Pancreas (tissue), 10 donors: ENCODE measurements at regions not wholly inside any gene's neighbourhood (a gene's known extent, or its start where the extent isn't known, plus 50 kb on each side); places are given as distances from the start of the nearest gene placed in this dataset.

Source experiments
- ATAC-seq, 4 donors: fragments of 200-7000 bp; cut with Tn5 transposase; one replicate each; pipeline versions ENCODE4 v1.8.0 to v1.9.1; 2020; ENCODE audit warnings: mild to moderate bottlenecking in 4 of 4, moderate library complexity in 4 of 4
- DNase-seq, 6 donors: peaks; one replicate each; pipeline ENCODE4 v3.0.0-alpha.2; 2020
- FAIRE-seq: peaks from 2 replicates; lab custom pipeline; 2012; peaks lifted over from hg19 to GRCh38; lab: Jason Lieb, UNC
- H3K27ac ChIP-seq, 4 donors: fragments of 200-600 bp; sonication (generic); 1 replicate in 3 of 4; 2 replicates in 1 of 4; pipeline versions ENCODE4 v1.5.0 to v1.8.0; 2020
- H3K27me3 ChIP-seq, 4 donors: fragments of 200-600 bp; one replicate each; pipeline ENCODE4 v1.8.0; 2021
- H3K36me3 ChIP-seq, 3 donors: fragments of 200-600 bp; sonication (generic) in 1 of 3; one replicate each; pipeline versions ENCODE4 v1.5.0 to v1.8.0; 2020 to 2021
- H3K4me1 ChIP-seq, 3 donors: fragments of 200-600 bp; one replicate each; pipeline ENCODE4 v1.8.0; 2021
- H3K4me3 ChIP-seq, 4 donors: fragments of 200-600 bp; sonication (generic) in 2 of 4; one replicate each; pipeline versions ENCODE4 v1.5.0 to v1.8.0; 2020 to 2021
- H3K9me3 ChIP-seq, 4 donors: fragments of 200-600 bp; one replicate each; pipeline ENCODE4 v1.8.0; 2021
- WGBS, 2 donors: extraction: QIAGEN DNeasy Blood & Tissue Kit; methylation state at CpG; one replicate each; pipeline ENCODE4 v1.1.7; 2013; 5-methylcytosine and 5-hydroxymethylcytosine counted together
- intact Hi-C, 3 donors: fragments of 100-400 bp; cut with DNase I; formaldehyde crosslinking; loops; one replicate each; pipeline versions ENCODE4 v1.11.1 to v1.14.2; 2022
- TF ChIP-seq, protein P1 (sequence below), 4 donors: fragments of 200-600 bp; sonication (generic) in 3 of 4; IDR thresholded peaks; one replicate each; pipeline versions ENCODE4 v1.5.0 to v1.8.0; 2021; ENCODE audit warnings: antibody characterized with exemption in 4 of 4
- donor health status: healthy with polysubstance abuse.
- donor health status: DM: no; HTN: no; CAD: no; lungs with moderate emphysema.
- donor health status: DM: no; HTN: no; CAD: no.
- donor health status: control.
- donor health status: control.
- donor health status: Bipolar disorder and iron deficiency.
- donor health status: DM: yes; HTN: yes; CAD: no.
- donor health status: DM: no; HTN: no; CAD: no.
- donor health status: DM: no; HTN: no; CAD: no.
- donor health status: DM: yes; HTN: yes; CAD: no.

DNA sequence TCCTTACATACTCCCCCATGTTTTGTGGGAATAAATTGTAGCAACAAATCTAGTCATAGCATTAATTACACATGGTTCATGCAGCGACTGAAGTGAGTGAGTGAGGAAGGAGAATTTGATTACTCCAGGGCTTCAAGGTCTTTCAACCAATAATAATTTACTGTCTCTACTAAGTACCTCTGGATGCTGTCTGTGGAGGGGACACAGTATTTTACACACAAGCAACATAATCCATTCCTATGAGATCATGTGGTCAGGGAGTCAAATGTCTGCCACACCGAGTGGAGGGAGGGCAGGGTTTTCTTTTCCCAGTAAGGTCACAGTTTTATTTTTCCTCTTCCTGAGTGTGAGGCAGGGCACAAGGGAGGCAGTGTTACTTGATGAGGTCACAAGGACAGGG is 334.7 kb upstream of the CELF4 start:
- no peaks in the 10 kb centered on the region for H3K27me3 ChIP-seq
- H3K36me3 ChIP-seq = no peaks in the 10 kb centered on the region
- FAIRE-seq (no peak), DNase-seq (no peak), ATAC-seq (no peak)
- intact Hi-C loops = no loop called here
- TF ChIP-seq, protein P1, sequence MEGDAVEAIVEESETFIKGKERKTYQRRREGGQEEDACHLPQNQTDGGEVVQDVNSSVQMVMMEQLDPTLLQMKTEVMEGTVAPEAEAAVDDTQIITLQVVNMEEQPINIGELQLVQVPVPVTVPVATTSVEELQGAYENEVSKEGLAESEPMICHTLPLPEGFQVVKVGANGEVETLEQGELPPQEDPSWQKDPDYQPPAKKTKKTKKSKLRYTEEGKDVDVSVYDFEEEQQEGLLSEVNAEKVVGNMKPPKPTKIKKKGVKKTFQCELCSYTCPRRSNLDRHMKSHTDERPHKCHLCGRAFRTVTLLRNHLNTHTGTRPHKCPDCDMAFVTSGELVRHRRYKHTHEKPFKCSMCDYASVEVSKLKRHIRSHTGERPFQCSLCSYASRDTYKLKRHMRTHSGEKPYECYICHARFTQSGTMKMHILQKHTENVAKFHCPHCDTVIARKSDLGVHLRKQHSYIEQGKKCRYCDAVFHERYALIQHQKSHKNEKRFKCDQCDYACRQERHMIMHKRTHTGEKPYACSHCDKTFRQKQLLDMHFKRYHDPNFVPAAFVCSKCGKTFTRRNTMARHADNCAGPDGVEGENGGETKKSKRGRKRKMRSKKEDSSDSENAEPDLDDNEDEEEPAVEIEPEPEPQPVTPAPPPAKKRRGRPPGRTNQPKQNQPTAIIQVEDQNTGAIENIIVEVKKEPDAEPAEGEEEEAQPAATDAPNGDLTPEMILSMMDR (IDR thresholded peaks at IDR 0.05) = no peak
- no peak overlapping the region for H3K27ac ChIP-seq
- H3K9me3 ChIP-seq = no peaks in the 10 kb centered on the region
- 28 to 29% methylated on average over 2 of the region's 2 CpGs for WGBS, 2 donors
- no peaks in the 10 kb centered on the region for H3K4me1 ChIP-seq
- H3K4me3 ChIP-seq = no peak overlapping the region

DNA sequence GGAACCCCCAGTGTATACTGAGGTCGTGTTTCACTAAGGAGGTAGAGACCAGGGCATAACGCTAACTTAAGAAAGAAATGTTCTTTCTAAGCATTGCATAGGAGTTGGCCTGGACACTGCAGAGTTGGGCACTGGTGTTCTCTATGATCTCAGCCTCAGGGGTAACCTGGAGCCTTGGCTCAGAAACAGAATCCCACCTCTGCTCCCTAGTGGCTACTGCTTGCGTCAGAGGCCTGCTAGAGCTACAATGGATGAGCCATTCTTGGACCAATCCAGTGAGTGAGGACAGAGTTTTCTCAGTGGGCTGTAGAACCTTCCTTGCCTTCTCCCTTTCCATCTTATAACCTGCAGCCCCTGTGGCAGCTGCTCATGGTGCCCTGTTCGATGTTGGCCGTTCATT is 324.4 kb upstream of the CELF4 start:
- 52 to 63% methylated on average over 5 of the region's 5 CpGs for WGBS, 2 donors
- H3K36me3 ChIP-seq = no peaks in the 10 kb centered on the region

DNA sequence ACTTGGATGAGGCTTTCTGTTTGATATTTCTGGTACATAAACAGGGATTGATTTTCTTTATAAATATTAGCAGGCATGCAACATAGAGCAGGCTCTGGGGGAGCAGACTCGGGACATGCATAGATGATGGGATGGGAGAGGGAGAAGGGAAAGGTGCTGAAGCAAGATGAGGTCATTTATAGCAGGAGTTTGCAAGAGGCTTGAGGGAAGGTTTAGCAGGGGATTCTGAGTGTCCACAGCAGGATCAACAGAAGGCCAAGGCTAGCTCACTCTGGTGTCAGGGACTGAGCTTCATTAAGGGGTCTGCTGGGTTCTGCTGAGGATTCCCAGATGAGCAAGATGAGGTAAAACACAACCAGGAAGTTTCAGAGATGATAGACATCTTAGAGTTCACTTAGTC is 309.1 kb upstream of the CELF4 start:
- intact Hi-C loops = no loop called here
- 42 to 57% methylated on average over 1 of the region's 1 CpG for WGBS, 2 donors
- Histone ChIP-seq H3K9me3 (no peaks in the 10 kb centered on the region), H3K4me1 (no peaks in the 10 kb centered on the region), H3K4me3 (no peak overlapping the region), H3K36me3 (no peaks in the 10 kb centered on the region), H3K27me3 (no peaks in the 10 kb centered on the region), H3K27ac (no peak overlapping the region)
- no peak for ATAC-seq
- no peak for DNase-seq
- TF ChIP-seq, protein P1 (IDR thresholded peaks at IDR 0.05) = no peak
- FAIRE-seq = no peak

More for the DNA sequence above, 324.4 kb upstream of the CELF4 start:
- Histone ChIP-seq H3K27me3 (no peaks in the 10 kb centered on the region), H3K4me1 (no peaks in the 10 kb centered on the region), H3K27ac (no peak overlapping the region), H3K9me3 (no peaks in the 10 kb centered on the region), H3K4me3 (no peak overlapping the region)
- DNase-seq (no peak), FAIRE-seq (no peak), ATAC-seq (no peak)
- intact Hi-C loops = no loop called here
- TF ChIP-seq, protein P1 (IDR thresholded peaks at IDR 0.05) = no peak

DNA sequence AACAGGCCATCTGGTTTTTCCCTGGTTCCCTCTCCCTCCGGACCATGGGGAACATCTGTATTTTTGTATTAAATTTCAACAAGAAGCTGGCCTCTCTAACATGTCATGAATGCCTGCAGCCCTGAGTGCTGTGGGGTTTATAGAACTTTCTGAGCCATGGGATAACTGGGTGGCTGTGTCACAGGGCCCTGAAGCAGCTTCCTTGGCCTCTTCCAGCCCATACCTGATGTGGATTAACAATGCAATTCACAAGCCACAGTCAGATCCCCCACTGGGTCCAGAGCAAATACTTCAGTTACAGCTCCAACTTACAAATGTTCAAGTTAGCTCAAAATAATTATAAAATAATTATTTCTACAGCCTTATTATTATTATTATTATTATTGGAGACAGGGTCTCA is 307.8 kb upstream of the CELF4 start:
- no peak for FAIRE-seq
- ATAC-seq = no peak
- no peak for DNase-seq
- Histone ChIP-seq H3K27ac (no peak overlapping the region), H3K4me3 (no peak overlapping the region), H3K4me1 (no peaks in the 10 kb centered on the region), H3K27me3 (no peaks in the 10 kb centered on the region), H3K36me3 (no peaks in the 10 kb centered on the region), H3K9me3 (no peaks in the 10 kb centered on the region)
- WGBS, 2 donors = 60 to 73% methylated on average over 1 of the region's 1 CpG
- TF ChIP-seq, protein P1 (IDR thresholded peaks at IDR 0.05) = no peak
- intact Hi-C loops = no loop called here

DNA sequence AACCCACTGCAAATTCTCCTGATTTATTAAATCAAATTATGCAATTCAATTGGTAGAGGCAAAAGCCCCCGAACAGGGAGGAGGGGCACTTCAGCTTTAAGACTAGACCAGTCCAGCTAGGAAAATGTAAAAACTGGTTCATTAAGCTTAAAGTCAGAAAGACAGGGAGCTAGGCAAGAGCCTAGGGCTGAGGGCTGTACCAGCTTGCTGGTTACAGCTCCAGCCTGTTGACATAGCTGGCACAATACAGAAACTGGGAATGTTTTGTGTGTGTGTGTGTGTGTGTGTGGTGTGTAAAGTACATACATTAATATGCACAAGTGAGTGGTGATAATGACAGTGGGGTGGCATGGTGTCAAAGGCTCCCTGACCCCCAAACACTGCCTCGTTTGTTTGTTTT is 307.0 kb upstream of the CELF4 start:
- H3K9me3 ChIP-seq = no peaks in the 10 kb centered on the region
- WGBS, 2 donors = 36 to 54% methylated on average over 2 of the region's 2 CpGs
- no peaks in the 10 kb centered on the region for H3K27me3 ChIP-seq
- TF ChIP-seq, protein P1 (IDR thresholded peaks at IDR 0.05) = no peak
- no peak overlapping the region for H3K4me3 ChIP-seq
- no peaks in the 10 kb centered on the region for H3K4me1 ChIP-seq
- DNase-seq (no peak), FAIRE-seq (no peak), ATAC-seq (no peak)
- intact Hi-C loops = no loop called here
- H3K36me3 ChIP-seq = no peaks in the 10 kb centered on the region
- H3K27ac ChIP-seq = no peak overlapping the region
